ENCODE measurements at regions not wholly inside any gene's neighbourhood (a gene's known extent, or its start where the extent isn't known, plus 50 kb on each side); places are given as distances from the start of the nearest gene placed in this dataset.
A peak's percentile ranks its signal among the peaks of the same experiment; 100 is the strongest.
"Not testable (repeated sequence)": the region's sequence is repeated elsewhere in the genome, so short reads cannot be mapped to it uniquely, and the experiment has no call there.

DNA sequence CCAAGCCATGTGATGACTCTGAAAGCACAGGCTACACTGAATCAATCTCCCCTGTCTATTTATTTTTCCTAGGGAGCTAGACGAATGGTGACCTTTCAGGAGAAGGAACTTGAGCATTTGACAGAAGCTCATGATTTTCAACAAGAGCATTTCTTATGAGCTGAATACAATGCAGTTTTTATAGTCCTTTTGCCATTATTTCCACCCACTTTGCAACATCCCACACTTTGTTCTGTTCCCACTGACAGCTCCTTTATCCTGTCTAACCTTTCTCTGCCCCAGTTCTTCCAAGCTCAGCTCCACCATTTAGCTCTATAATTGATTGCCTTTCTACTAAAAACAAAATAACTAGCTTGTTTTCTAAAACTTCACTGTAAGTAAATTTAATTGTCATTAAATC lies 91.9 kb upstream of the PRSS1 start:
- no peak for DNase-seq (ENCODE audit: low read depth)
- TF ChIP-seq, protein P1, sequence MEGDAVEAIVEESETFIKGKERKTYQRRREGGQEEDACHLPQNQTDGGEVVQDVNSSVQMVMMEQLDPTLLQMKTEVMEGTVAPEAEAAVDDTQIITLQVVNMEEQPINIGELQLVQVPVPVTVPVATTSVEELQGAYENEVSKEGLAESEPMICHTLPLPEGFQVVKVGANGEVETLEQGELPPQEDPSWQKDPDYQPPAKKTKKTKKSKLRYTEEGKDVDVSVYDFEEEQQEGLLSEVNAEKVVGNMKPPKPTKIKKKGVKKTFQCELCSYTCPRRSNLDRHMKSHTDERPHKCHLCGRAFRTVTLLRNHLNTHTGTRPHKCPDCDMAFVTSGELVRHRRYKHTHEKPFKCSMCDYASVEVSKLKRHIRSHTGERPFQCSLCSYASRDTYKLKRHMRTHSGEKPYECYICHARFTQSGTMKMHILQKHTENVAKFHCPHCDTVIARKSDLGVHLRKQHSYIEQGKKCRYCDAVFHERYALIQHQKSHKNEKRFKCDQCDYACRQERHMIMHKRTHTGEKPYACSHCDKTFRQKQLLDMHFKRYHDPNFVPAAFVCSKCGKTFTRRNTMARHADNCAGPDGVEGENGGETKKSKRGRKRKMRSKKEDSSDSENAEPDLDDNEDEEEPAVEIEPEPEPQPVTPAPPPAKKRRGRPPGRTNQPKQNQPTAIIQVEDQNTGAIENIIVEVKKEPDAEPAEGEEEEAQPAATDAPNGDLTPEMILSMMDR (IDR thresholded peaks at IDR 0.05; ENCODE audit: control insufficient read depth, extremely low read depth, insufficient read depth) = no peak
- no peak overlapping the region for H3K4me3 ChIP-seq (ENCODE audit: low read depth, low read length)

GRCh38 chr7:142654398-142654797 lies 94.9 kb upstream of the PRSS1 start:
- TF ChIP-seq, protein P1 (IDR thresholded peaks at IDR 0.05; ENCODE audit: control insufficient read depth, extremely low read depth, insufficient read depth) = peak; percentile 38
- no peak for DNase-seq (ENCODE audit: low read depth)
- H3K4me3 ChIP-seq (ENCODE audit: low read depth, low read length) = no peak overlapping the region

GRCh38 chr7:142647749-142648148 lies 101.5 kb upstream of the PRSS1 start:
- H3K4me3 ChIP-seq (ENCODE audit: low read depth, low read length) = no peak overlapping the region
- DNase-seq (ENCODE audit: low read depth) = no peak
- TF ChIP-seq, protein P1 (IDR thresholded peaks at IDR 0.05; ENCODE audit: control insufficient read depth, extremely low read depth, insufficient read depth) = no peak

- no peak overlapping the region for H3K4me3 ChIP-seq (ENCODE audit: low read depth, low read length)
- no peak for DNase-seq (ENCODE audit: low read depth)
- TF ChIP-seq, protein P1 (IDR thresholded peaks at IDR 0.05; ENCODE audit: control insufficient read depth, extremely low read depth, insufficient read depth) = no peak
Measured at GRCh38 chr7:142646386-142647140, 102.7 kb upstream of the PRSS1 start.

DNA sequence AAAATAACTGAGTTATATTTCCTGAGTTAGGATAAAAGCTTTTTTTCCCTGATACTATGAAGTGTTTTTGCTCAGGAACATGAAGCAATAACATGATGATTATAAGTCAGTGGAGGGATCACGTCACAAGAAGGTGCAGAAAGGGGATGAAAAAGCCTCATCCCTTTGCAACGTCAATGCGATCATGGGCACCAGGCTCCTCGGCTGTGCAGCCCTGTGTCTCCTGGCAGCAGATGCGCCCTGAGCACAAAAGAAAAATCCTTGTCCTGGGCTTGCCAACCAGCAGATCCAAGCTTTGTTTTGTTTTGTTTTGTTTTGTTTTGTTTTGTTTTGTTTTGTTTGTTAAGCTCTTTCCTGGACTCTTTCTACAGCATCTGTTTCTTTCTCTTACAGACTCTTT lies 103.5 kb upstream of the PRSS1 start:
- DNase-seq (ENCODE audit: low read depth) = no peak
- H3K4me3 ChIP-seq (ENCODE audit: low read depth, low read length) = no peak overlapping the region
- TF ChIP-seq, protein P1 (IDR thresholded peaks at IDR 0.05; ENCODE audit: control insufficient read depth, extremely low read depth, insufficient read depth) = no peak

GRCh38 chr7:142642316-142642715 lies 107.0 kb upstream of the PRSS1 start:
- no peak overlapping the region for H3K4me3 ChIP-seq (ENCODE audit: low read depth, low read length)
- TF ChIP-seq, protein P1 (IDR thresholded peaks at IDR 0.05; ENCODE audit: control insufficient read depth, extremely low read depth, insufficient read depth) = no peak
- DNase-seq (ENCODE audit: low read depth) = no peak

GRCh38 chr7:142641252-142641651 lies 108.0 kb upstream of the PRSS1 start:
- not testable (repeated sequence) for H3K4me3 ChIP-seq (ENCODE audit: low read depth, low read length)

More at GRCh38 chr7:142641252-142641651, 108.0 kb upstream of the PRSS1 start:
- not testable (repeated sequence) for DNase-seq (ENCODE audit: low read depth)
